ENCODE measurements at regions not wholly inside any gene's neighbourhood (a gene's known extent, or its start where the extent isn't known, plus 50 kb on each side); places are given as distances from the start of the nearest gene placed in this dataset.

- TF ChIP-seq CTCF (conservative IDR thresholded peaks at IDR 0.05; ENCODE audit: low read depth, low read length) (no peak), EZH2 (IDR thresholded peaks at IDR 0.05; ENCODE audit: borderline replicate concordance, low read depth, low read length, poor library complexity, severe bottlenecking) (no peak)
Measured at GRCh38 chr12:97024393-97024792, 117.3 kb downstream of the NEDD1 start.

Measured in A673 (cell line).